Upper lobe of right lung (tissue), 1 donor: ENCODE measurements at regions not wholly inside any gene's neighbourhood (a gene's known extent, or its start where the extent isn't known, plus 50 kb on each side); places are given as distances from the start of the nearest gene placed in this dataset.

Experiments used
- ATAC-seq: fragments of 200-7000 bp; cut with Tn5 transposase; one replicate; pipeline ENCODE4 v1.9.1; 2020; ENCODE audit warnings: mild to moderate bottlenecking, moderate library complexity
- DNase-seq: peaks from one replicate; pipeline ENCODE4 v3.0.0-alpha.2; 2020
- H3K27ac ChIP-seq: fragments of 200-600 bp; one replicate; pipeline ENCODE4 v1.8.0; 2022
- H3K27me3 ChIP-seq: fragments of 200-600 bp; one replicate; pipeline ENCODE4 v1.8.0; 2022; ENCODE audit warnings: mild to moderate bottlenecking
- H3K36me3 ChIP-seq: fragments of 200-600 bp; one replicate; pipeline ENCODE4 v1.8.0; 2022
- H3K4me1 ChIP-seq: fragments of 200-600 bp; one replicate; pipeline ENCODE4 v1.8.0; 2022
- H3K4me3 ChIP-seq: fragments of 200-600 bp; one replicate; pipeline ENCODE4 v1.8.0; 2022; ENCODE audit warnings: mild to moderate bottlenecking
- H3K9me3 ChIP-seq: fragments of 200-600 bp; one replicate; pipeline ENCODE4 v1.8.0; 2022
- intact Hi-C: fragments of 100-400 bp; cut with DNase I; formaldehyde crosslinking; loops from one replicate; pipeline ENCODE4 v1.11.0; 2022
- TF ChIP-seq, protein P1 (sequence below): fragments of 200-600 bp; IDR thresholded peaks from one replicate; pipeline ENCODE4 v1.8.0; 2022; ENCODE audit warnings: antibody characterized with exemption
- donor health status: DM: no; HTN: yes; CAD: no; lungs with severe emphysema.

DNA sequence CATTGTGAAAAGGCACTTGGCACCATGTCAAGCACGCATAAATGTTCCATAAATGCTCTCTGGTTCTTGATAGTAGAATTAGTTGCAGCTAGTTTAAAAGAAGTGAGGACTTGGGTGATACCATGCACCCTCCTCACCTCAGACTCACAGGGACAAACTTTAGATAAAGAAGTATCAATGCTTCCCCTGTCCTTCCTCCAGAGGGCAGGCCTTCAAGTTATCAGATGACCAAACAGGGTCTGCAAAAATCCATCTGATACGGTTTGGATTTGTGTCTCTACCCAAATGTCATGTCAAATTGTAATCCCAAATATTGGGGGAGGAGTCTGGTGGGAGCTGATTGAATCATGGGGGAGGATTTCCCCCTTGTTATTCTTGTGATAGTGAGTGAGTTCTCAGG, 54.1 kb downstream of the C1QL2 start:
- no peaks in the 10 kb centered on the region for H3K36me3 ChIP-seq
- no peak overlapping the region for H3K4me3 ChIP-seq
- intact Hi-C loops, result no loop called here
- no peak for ATAC-seq
- H3K9me3 ChIP-seq, result no peaks in the 10 kb centered on the region
- H3K27me3 ChIP-seq, result no peaks in the 10 kb centered on the region
- H3K27ac ChIP-seq, result no peak overlapping the region
- TF ChIP-seq, protein P1, sequence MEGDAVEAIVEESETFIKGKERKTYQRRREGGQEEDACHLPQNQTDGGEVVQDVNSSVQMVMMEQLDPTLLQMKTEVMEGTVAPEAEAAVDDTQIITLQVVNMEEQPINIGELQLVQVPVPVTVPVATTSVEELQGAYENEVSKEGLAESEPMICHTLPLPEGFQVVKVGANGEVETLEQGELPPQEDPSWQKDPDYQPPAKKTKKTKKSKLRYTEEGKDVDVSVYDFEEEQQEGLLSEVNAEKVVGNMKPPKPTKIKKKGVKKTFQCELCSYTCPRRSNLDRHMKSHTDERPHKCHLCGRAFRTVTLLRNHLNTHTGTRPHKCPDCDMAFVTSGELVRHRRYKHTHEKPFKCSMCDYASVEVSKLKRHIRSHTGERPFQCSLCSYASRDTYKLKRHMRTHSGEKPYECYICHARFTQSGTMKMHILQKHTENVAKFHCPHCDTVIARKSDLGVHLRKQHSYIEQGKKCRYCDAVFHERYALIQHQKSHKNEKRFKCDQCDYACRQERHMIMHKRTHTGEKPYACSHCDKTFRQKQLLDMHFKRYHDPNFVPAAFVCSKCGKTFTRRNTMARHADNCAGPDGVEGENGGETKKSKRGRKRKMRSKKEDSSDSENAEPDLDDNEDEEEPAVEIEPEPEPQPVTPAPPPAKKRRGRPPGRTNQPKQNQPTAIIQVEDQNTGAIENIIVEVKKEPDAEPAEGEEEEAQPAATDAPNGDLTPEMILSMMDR, result no peak
- no peaks in the 10 kb centered on the region for H3K4me1 ChIP-seq
- no peak for DNase-seq

DNA sequence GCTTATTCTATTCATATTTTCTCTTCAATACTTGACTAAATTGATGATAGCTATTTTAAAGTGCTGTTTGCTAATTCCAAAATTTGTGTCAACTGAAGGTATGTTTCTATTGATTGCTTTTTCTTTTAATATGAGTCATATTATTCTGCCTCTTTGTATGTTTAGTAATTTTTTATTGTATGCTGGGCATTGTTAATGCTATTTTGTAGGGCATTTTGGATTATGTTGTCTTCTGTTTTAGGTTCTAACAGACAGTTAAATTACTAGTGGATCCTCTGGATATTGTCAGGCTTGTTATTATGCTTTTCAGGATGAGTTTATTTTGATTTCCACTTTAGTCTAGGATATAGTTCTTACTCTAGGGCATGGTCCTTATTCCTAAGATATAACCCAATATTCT, 55.6 kb downstream of the C1QL2 start:
- no peak for ATAC-seq
- DNase-seq, result no peak
- Histone ChIP-seq H3K9me3 (no peaks in the 10 kb centered on the region), H3K4me3 (no peak overlapping the region), H3K4me1 (no peaks in the 10 kb centered on the region), H3K27me3 (no peaks in the 10 kb centered on the region), H3K36me3 (no peaks in the 10 kb centered on the region), H3K27ac (no peak overlapping the region)
- TF ChIP-seq, protein P1, result no peak
- intact Hi-C loops, result no loop called here

DNA sequence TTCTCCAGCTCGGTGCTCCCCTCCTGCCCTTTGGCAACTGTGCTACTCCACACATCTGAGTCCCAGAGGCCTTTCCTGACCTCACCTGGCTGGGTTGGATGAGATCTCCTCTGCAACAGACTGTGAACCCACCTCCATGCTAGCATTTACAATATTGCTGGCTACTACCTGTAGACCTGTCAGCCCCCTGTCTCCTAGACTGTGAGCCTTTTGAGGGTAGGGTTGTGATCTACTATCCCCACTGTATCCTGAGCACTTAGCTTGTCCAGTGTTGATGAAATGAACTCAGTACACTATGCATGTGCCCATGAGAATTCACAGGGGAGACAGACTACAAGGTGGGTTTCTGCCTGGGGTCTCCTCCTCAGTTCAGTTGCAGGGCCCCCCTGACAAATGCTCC, 70.1 kb downstream of the C1QL2 start:
- no peaks in the 10 kb centered on the region for H3K9me3 ChIP-seq
- H3K4me3 ChIP-seq, result no peak overlapping the region
- no peaks in the 10 kb centered on the region for H3K27me3 ChIP-seq
- no peaks in the 10 kb centered on the region for H3K36me3 ChIP-seq
- DNase-seq, result no peak
- TF ChIP-seq, protein P1, result no peak
- no peak overlapping the region for H3K27ac ChIP-seq
- no peak for ATAC-seq
- no peaks in the 10 kb centered on the region for H3K4me1 ChIP-seq
- intact Hi-C loops, result no loop called here

DNA sequence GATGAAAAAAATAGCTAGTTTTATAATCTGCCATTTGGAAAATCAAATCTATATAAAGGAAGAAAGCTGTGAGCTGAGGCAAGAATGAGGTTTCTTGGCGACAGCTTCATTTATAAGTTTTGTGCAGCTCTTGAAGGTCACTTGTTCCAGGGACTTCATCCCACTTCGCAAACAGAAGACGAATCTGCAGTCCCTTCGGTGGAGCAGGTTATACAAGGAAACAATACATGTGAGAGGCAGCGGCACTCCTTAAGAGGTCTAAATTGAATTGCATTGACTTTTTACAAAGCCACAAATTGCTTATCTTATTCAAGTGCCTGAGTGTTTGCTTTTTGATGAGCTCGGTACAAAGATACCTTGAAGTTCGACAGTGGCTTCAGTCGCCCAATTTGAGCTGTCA, 72.2 kb downstream of the C1QL2 start:
- H3K9me3 ChIP-seq, result no peaks in the 10 kb centered on the region
- H3K4me1 ChIP-seq, result no peaks in the 10 kb centered on the region
- H3K27me3 ChIP-seq, result no peaks in the 10 kb centered on the region
- no peak overlapping the region for H3K27ac ChIP-seq
- ATAC-seq (no peak), DNase-seq (no peak)
- TF ChIP-seq, protein P1, result no peak
- intact Hi-C loops, result no loop called here
- no peaks in the 10 kb centered on the region for H3K36me3 ChIP-seq
- no peak overlapping the region for H3K4me3 ChIP-seq

DNA sequence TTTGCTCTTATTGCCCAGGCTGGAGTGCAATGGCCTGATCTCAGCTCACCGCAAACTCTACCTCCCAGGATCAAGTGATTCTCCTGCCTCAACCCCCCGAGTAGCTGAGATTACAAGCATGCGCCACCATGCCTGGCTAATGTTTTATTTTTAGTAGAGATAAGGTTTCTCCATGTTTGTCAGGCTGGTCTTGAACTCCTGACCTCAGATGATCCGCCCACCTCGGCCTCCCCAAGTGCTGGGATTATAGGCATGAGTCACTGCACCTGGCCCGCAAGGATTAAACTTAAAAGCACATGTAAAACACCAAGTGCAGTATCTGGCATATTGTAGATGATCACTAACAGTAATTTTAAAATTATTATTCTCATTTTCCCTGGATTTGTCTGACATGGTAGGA, 72.9 kb downstream of the C1QL2 start:
- intact Hi-C loops, result no loop called here
- Histone ChIP-seq H3K4me1 (no peaks in the 10 kb centered on the region), H3K36me3 (no peaks in the 10 kb centered on the region), H3K4me3 (no peak overlapping the region), H3K9me3 (no peaks in the 10 kb centered on the region), H3K27me3 (no peaks in the 10 kb centered on the region), H3K27ac (no peak overlapping the region)
- TF ChIP-seq, protein P1, result no peak
- ATAC-seq (no peak), DNase-seq (no peak)

DNA sequence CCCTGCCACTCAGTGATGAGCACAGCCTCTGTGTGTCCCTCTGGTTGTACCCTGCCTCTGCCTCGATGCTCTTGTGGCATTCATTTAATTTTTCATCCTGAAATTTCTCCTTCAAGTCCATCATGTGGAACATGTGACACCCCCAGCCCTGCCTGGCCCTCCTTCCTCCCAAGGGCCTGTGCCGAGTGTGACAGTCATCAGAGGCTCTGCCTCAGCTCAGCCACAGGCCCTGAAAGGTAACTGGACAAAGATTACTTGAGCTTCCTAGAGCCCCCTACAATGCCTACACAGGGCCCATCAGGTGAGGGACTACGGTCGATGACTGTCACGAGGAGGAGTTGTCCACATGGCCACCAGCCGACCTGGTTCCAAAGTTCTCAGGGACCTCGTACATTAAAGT, 75.1 kb downstream of the C1QL2 start:
- H3K9me3 ChIP-seq, result no peaks in the 10 kb centered on the region
- no peaks in the 10 kb centered on the region for H3K4me1 ChIP-seq
- H3K36me3 ChIP-seq, result no peaks in the 10 kb centered on the region
- H3K4me3 ChIP-seq, result no peak overlapping the region
- intact Hi-C loops, result no loop called here
- H3K27ac ChIP-seq, result no peak overlapping the region
- ATAC-seq, result no peak
- TF ChIP-seq, protein P1, result no peak
- H3K27me3 ChIP-seq, result no peaks in the 10 kb centered on the region
- no peak for DNase-seq
